MCF 10A (cell line): ENCODE measurements at regions not wholly inside any gene's neighbourhood (a gene's known extent, or its start where the extent isn't known, plus 50 kb on each side); places are given as distances from the start of the nearest gene placed in this dataset.

Source experiments
- BruUV-seq: library from RNA; stranded (reverse); fragments of 400-500 nt; replicated peaks from 2 replicates; lab custom pipeline; 2021; lab: Mats Ljungman, UMichigan
- CTCF ChIA-PET: fragments of 300-600 bp; sonication (Branson Sonifier 250); formaldehyde crosslinking; extraction: SDS; loops from one replicate; lab custom pipeline; 2021; ENCODE audit warnings: antibody characterized with exemption, inconsistent platforms; lab: Yijun Ruan, JAX
- POLR2A ChIA-PET: fragments of 300-600, 350-650 bp; sonication (Branson Sonifier 250); formaldehyde crosslinking; extraction: SDS; loops from one replicate; lab custom pipeline; 2020; ENCODE audit warnings: antibody characterized with exemption, inconsistent platforms; lab: Yijun Ruan, JAX
- DNase-seq: peaks from one replicate; pipeline ENCODE4 v3.0.0-alpha.2; 2018; ENCODE audit not compliant: unreplicated experiment
- H3K27ac Mint-ChIP-seq: one replicate; pipeline ENCODE4 v1.8.0; 2022; ENCODE audit warnings: mild to moderate bottlenecking, low read depth, mixed read lengths; ENCODE audit not compliant: unreplicated experiment
- H3K27me3 Mint-ChIP-seq: one replicate; pipeline ENCODE4 v1.8.0; 2022; ENCODE audit warnings: mixed read lengths; ENCODE audit not compliant: insufficient read depth, unreplicated experiment
- H3K36me3 Mint-ChIP-seq: one replicate; pipeline ENCODE4 v1.8.0; 2022; ENCODE audit warnings: mild to moderate bottlenecking, moderate library complexity, mixed read lengths; ENCODE audit not compliant: insufficient read depth, unreplicated experiment
- H3K4me1 Mint-ChIP-seq: one replicate; pipeline ENCODE4 v1.8.0; 2022; ENCODE audit warnings: mixed read lengths; ENCODE audit not compliant: insufficient read depth, unreplicated experiment
- H3K4me3 Mint-ChIP-seq: one replicate; pipeline ENCODE4 v1.8.0; 2022; ENCODE audit warnings: mild to moderate bottlenecking, moderate library complexity, mixed read lengths; ENCODE audit not compliant: unreplicated experiment
- H3K9me3 Mint-ChIP-seq: one replicate; pipeline ENCODE4 v1.8.0; 2022; ENCODE audit warnings: mixed read lengths; ENCODE audit not compliant: unreplicated experiment
- intact Hi-C: fragments of 100-400 bp; cut with micrococcal nuclease; formaldehyde crosslinking; loops from 2 replicates; pipeline ENCODE4 v1.14.1; 2022
- TF ChIP-seq, protein P1 (sequence below): fragments of 200-600 bp; IDR thresholded peaks from one replicate; pipeline ENCODE4 v1.8.0; 2022; ENCODE audit warnings: antibody characterized with exemption, mild to moderate bottlenecking; ENCODE audit not compliant: unreplicated experiment

DNA sequence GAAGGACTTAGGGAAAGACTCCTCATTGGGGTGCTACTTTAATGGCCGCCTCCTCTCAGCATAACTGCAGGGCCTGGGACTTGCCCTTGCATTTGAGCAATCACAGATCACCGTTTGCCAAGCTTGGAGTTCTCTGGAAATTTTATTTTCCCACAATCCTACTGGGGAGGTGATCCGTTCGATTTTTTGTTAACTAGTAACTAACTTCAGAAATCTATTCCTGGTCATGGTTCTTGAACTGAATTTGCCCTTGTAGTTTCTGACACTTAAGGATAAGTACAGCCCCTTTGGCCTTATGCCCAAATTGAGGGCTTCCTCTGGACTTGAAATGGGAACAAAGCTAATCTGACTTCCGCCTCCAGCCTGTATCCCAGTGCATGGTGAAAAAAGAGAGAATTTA is 60.5 kb upstream of the ST3GAL5 start:
- ChIA-PET POLR2A (no interaction called here), CTCF (interaction anchor here (1.0 kb wide), 1 partner anchor 61 kb away, joined by 5 read pairs; no protein-coding TSS in a partner anchor)
- Mint-ChIP-seq H3K27me3 (no peaks in the 10 kb centered on the region), H3K9me3 (peaks cover 13% of the 10 kb centered on the region), H3K36me3 (no peaks in the 10 kb centered on the region), H3K4me1 (no peaks in the 10 kb centered on the region), H3K4me3 (no peak overlapping the region), H3K27ac (no peak overlapping the region)
- no TSS peak for BruUV-seq
- TF ChIP-seq, protein P1, sequence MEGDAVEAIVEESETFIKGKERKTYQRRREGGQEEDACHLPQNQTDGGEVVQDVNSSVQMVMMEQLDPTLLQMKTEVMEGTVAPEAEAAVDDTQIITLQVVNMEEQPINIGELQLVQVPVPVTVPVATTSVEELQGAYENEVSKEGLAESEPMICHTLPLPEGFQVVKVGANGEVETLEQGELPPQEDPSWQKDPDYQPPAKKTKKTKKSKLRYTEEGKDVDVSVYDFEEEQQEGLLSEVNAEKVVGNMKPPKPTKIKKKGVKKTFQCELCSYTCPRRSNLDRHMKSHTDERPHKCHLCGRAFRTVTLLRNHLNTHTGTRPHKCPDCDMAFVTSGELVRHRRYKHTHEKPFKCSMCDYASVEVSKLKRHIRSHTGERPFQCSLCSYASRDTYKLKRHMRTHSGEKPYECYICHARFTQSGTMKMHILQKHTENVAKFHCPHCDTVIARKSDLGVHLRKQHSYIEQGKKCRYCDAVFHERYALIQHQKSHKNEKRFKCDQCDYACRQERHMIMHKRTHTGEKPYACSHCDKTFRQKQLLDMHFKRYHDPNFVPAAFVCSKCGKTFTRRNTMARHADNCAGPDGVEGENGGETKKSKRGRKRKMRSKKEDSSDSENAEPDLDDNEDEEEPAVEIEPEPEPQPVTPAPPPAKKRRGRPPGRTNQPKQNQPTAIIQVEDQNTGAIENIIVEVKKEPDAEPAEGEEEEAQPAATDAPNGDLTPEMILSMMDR: no peak
- no peak for DNase-seq
- intact Hi-C loops: no loop called here

DNA sequence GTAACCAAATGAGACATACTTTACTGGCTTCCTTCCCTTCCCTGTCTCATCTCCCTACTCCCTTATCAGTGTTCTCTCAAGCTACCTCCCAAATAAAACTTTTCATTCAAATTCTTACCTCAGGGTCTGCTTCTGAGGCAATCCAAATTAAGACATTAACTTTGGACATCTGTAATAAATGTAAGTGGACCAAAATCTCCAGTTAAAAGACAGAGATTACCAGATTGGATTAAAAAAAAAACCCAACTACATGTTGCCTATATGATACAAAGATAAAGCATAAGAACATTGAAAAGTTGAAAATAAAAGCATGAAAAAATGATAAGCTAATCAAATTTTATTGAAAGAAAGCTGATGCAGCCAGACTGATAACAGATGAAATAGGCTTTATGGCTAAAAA is 58.8 kb upstream of the ST3GAL5 start:
- H3K4me3 Mint-ChIP-seq: no peak overlapping the region
- H3K27me3 Mint-ChIP-seq: no peaks in the 10 kb centered on the region
- TF ChIP-seq, protein P1: no peak
- DNase-seq: no peak
- ChIA-PET POLR2A (interaction anchor here (0.7 kb wide), 1 partner anchor 64 kb away, joined by 3 read pairs; no protein-coding TSS in a partner anchor), CTCF (interaction anchor here (0.9 kb wide), 1 partner anchor 59 kb away, joined by 5 read pairs; the partner anchor contains the start of gene ST3GAL5)
- H3K9me3 Mint-ChIP-seq: peaks cover 23% of the 10 kb centered on the region
- no peaks in the 10 kb centered on the region for H3K36me3 Mint-ChIP-seq
- BruUV-seq: no TSS peak
- no peaks in the 10 kb centered on the region for H3K4me1 Mint-ChIP-seq
- intact Hi-C loops: no loop called here
- H3K27ac Mint-ChIP-seq: no peak overlapping the region

DNA sequence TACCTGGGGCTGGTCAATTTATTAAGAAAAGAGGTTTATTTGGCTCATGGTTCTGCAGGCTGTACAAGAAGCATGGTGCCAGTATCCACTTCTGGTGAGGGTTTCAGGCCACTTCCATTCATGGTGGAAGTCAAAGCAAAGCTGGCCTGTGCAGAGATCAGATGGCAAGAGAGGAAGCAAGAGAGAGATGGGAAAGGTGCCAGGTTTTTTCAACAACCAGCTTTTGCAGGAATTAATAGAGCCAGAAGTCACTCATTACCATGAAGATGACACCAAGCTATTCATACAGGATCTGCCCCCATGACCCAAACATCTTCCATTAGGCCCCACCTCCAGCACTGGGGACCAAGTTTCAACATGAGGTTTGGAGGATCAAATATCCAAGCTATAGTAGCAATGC is 56.8 kb upstream of the ST3GAL5 start:
- intact Hi-C loops: no loop called here
- Mint-ChIP-seq H3K27ac (no peak overlapping the region), H3K4me1 (no peaks in the 10 kb centered on the region), H3K36me3 (no peaks in the 10 kb centered on the region), H3K9me3 (peaks cover 23% of the 10 kb centered on the region), H3K27me3 (no peaks in the 10 kb centered on the region), H3K4me3 (no peak overlapping the region)
- no TSS peak for BruUV-seq
- TF ChIP-seq, protein P1: no peak
- ChIA-PET POLR2A (interaction anchor here (1.4 kb wide), 1 partner anchor 18 kb away, joined by 5 read pairs; no protein-coding TSS in a partner anchor), CTCF (no interaction called here)
- no peak for DNase-seq

DNA sequence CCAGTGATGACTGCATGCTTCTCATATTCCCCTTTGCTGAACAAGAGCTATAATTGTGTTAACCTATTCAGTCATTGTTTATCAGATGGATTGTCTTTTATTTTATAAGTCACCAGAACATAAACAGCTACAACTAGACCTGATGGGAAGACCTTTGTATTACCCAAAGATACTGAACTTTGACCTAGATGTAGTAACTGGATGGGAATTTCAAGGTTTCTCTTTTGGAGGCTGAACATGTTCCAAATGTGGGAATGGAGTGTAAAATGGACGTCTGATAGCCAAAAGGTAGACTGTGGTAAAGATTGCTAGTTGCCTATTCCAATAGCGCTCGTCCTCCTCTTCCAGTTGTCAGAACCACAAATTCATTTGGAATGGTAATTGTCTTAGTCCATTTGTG is 56.4 kb upstream of the ST3GAL5 start:
- peaks cover 23% of the 10 kb centered on the region for H3K9me3 Mint-ChIP-seq
- H3K27ac Mint-ChIP-seq: no peak overlapping the region
- no peaks in the 10 kb centered on the region for H3K27me3 Mint-ChIP-seq
- CTCF ChIA-PET: interaction anchor here (0.5 kb wide), 1 partner anchor 138 kb away, joined by 3 read pairs; no protein-coding TSS in a partner anchor
- POLR2A ChIA-PET: interaction anchor here (1.4 kb wide), 1 partner anchor 17 kb away, joined by 5 read pairs; no protein-coding TSS in a partner anchor
- TF ChIP-seq, protein P1: no peak
- H3K36me3 Mint-ChIP-seq: no peaks in the 10 kb centered on the region
- no peak for DNase-seq
- no TSS peak for BruUV-seq
- H3K4me3 Mint-ChIP-seq: no peak overlapping the region
- intact Hi-C loops: no loop called here
- no peaks in the 10 kb centered on the region for H3K4me1 Mint-ChIP-seq
